Activated T-cell treated with anti-CD3 and anti-CD28 coated beads, Interleukin-2, amount 50 U/mL, for 72 hours (primary cell): ENCODE measurements at regions not wholly inside any gene's neighbourhood (a gene's known extent, or its start where the extent isn't known, plus 50 kb on each side); places are given as distances from the start of the nearest gene placed in this dataset.

ENCODE experiments used
- ATAC-seq, 2 donors: fragments of 150-1000 bp; cut with Tn5 transposase; replicated peaks in 1 of 2; 2 replicates each; pipeline ENCODE4 v1.10.0; 2021; ENCODE audit warnings: moderate library complexity in 2 of 2, mild to moderate bottlenecking in 1 of 2
- DNase-seq, 2 donors: peaks; one replicate each; pipeline ENCODE4 v3.0.0; 2021 to 2022; ENCODE audit warnings: mixed read lengths in 1 of 2
- H3K27ac Mint-ChIP-seq: one replicate; pipeline ENCODE4 v1.8.0; 2022; ENCODE audit warnings: mild to moderate bottlenecking, moderate library complexity, mixed read lengths
- H3K27me3 Mint-ChIP-seq: one replicate; pipeline ENCODE4 v1.8.0; 2022; ENCODE audit warnings: low read depth, mixed read lengths
- H3K36me3 Mint-ChIP-seq, 2 donors: one replicate each; pipeline ENCODE4 v1.8.0; 2022; ENCODE audit warnings: mixed read lengths in 2 of 2, mild to moderate bottlenecking in 1 of 2; ENCODE audit not compliant: insufficient read depth in 2 of 2
- H3K4me1 Mint-ChIP-seq: one replicate; pipeline ENCODE4 v1.8.0; 2022; ENCODE audit warnings: low read depth, mixed read lengths
- H3K4me3 Mint-ChIP-seq, 2 donors: one replicate each; pipeline ENCODE4 v1.8.0; 2022; ENCODE audit warnings: mild to moderate bottlenecking in 2 of 2, mixed read lengths in 2 of 2, moderate library complexity in 2 of 2
- H3K9me3 Mint-ChIP-seq, 2 donors: one replicate each; pipeline ENCODE4 v1.8.0; 2022; ENCODE audit warnings: mixed read lengths in 2 of 2

- H3K27me3 Mint-ChIP-seq: no peaks in the 10 kb centered on the region
- no peak for ATAC-seq
- no peak overlapping the region for H3K4me3 Mint-ChIP-seq
- H3K36me3 Mint-ChIP-seq: no peaks in the 10 kb centered on the region
- no peak overlapping the region for H3K27ac Mint-ChIP-seq
- H3K4me1 Mint-ChIP-seq: no peaks in the 10 kb centered on the region
- no peak for DNase-seq
- peaks cover 0 to 2% of the 10 kb centered on the region in 2 donors for H3K9me3 Mint-ChIP-seq
Observed at GRCh38 chr5:166324372-166324771, 1967.1 kb upstream of the WWC1 start.

GRCh38 chr5:166329149-166329800 is 1962.2 kb upstream of the WWC1 start:
- H3K4me3 Mint-ChIP-seq: no peak overlapping the region
- H3K27me3 Mint-ChIP-seq: no peaks in the 10 kb centered on the region
- H3K27ac Mint-ChIP-seq: no peak overlapping the region
- no peaks in the 10 kb centered on the region for H3K4me1 Mint-ChIP-seq
- DNase-seq: no peak
- ATAC-seq: no peak
- peaks cover 6 to 7% of the 10 kb centered on the region in 2 donors for H3K9me3 Mint-ChIP-seq
- H3K36me3 Mint-ChIP-seq: no peaks in the 10 kb centered on the region

- ATAC-seq (no peak), DNase-seq (no peak)
- Mint-ChIP-seq H3K27me3 (no peaks in the 10 kb centered on the region), H3K4me3 (no peak overlapping the region), H3K4me1 (no peaks in the 10 kb centered on the region), H3K27ac (no peak overlapping the region), H3K36me3 (no peaks in the 10 kb centered on the region), H3K9me3 (peaks cover 6 to 8% of the 10 kb centered on the region in 2 donors)
Observed at GRCh38 chr5:166330036-166330435, 1961.4 kb upstream of the WWC1 start.

GRCh38 chr5:166331521-166331920 is 1959.9 kb upstream of the WWC1 start:
- Mint-ChIP-seq H3K4me3 (no peak overlapping the region), H3K9me3 (peaks cover 7 to 12% of the 10 kb centered on the region in 2 donors), H3K27ac (no peak overlapping the region), H3K36me3 (peaks cover 1% of the 10 kb centered on the region in 2 donors), H3K27me3 (no peaks in the 10 kb centered on the region), H3K4me1 (no peaks in the 10 kb centered on the region)
- DNase-seq: no peak
- no peak for ATAC-seq

- H3K9me3 Mint-ChIP-seq: peaks cover 10 to 22% of the 10 kb centered on the region in 2 donors
- H3K36me3 Mint-ChIP-seq: peaks cover 4 to 5% of the 10 kb centered on the region in 2 donors
- H3K4me3 Mint-ChIP-seq: no peak overlapping the region
- H3K4me1 Mint-ChIP-seq: no peaks in the 10 kb centered on the region
- no peaks in the 10 kb centered on the region for H3K27me3 Mint-ChIP-seq
- no peak for ATAC-seq
- H3K27ac Mint-ChIP-seq: no peak overlapping the region
- no peak for DNase-seq
Observed at GRCh38 chr5:166338801-166339200, 1952.6 kb upstream of the WWC1 start.

- no peaks in the 10 kb centered on the region for H3K4me1 Mint-ChIP-seq
- peaks cover 10 to 19% of the 10 kb centered on the region in 2 donors for H3K9me3 Mint-ChIP-seq
- no peak overlapping the region for H3K4me3 Mint-ChIP-seq
- ATAC-seq (no peak), DNase-seq (no peak)
- H3K27me3 Mint-ChIP-seq: no peaks in the 10 kb centered on the region
- no peak overlapping the region for H3K27ac Mint-ChIP-seq
- peaks cover 4 to 5% of the 10 kb centered on the region in 2 donors for H3K36me3 Mint-ChIP-seq
Observed at GRCh38 chr5:166340039-166340438, 1951.4 kb upstream of the WWC1 start.

GRCh38 chr5:166341740-166342337 is 1949.6 kb upstream of the WWC1 start:
- DNase-seq (no peak), ATAC-seq (no peak)
- no peaks in the 10 kb centered on the region for H3K4me1 Mint-ChIP-seq
- H3K36me3 Mint-ChIP-seq: peaks cover 2 to 3% of the 10 kb centered on the region in 2 donors
- H3K9me3 Mint-ChIP-seq: peaks cover 7 to 12% of the 10 kb centered on the region in 2 donors
- H3K27me3 Mint-ChIP-seq: no peaks in the 10 kb centered on the region
- no peak overlapping the region for H3K27ac Mint-ChIP-seq
- no peak overlapping the region for H3K4me3 Mint-ChIP-seq

- Mint-ChIP-seq H3K4me3 (no peak overlapping the region), H3K27me3 (no peaks in the 10 kb centered on the region)
Observed at GRCh38 chr5:166342402-166342801, 1949.0 kb upstream of the WWC1 start.

GRCh38 chr5:166346726-166347374 is 1944.6 kb upstream of the WWC1 start:
- Mint-ChIP-seq H3K4me1 (no peaks in the 10 kb centered on the region), H3K36me3 (no peaks in the 10 kb centered on the region), H3K9me3 (peaks cover 3 to 8% of the 10 kb centered on the region in 2 donors), H3K27ac (no peak overlapping the region), H3K27me3 (no peaks in the 10 kb centered on the region), H3K4me3 (no peak overlapping the region)
- ATAC-seq (no peak), DNase-seq (no peak)

More at GRCh38 chr5:166342402-166342801, 1949.0 kb upstream of the WWC1 start:
- ATAC-seq (no peak), DNase-seq (no peak)
- Mint-ChIP-seq H3K36me3 (peaks cover 2 to 3% of the 10 kb centered on the region in 2 donors), H3K27ac (no peak overlapping the region), H3K4me1 (no peaks in the 10 kb centered on the region), H3K9me3 (peaks cover 7 to 11% of the 10 kb centered on the region in 2 donors)

- Mint-ChIP-seq H3K4me1 (no peaks in the 10 kb centered on the region), H3K27ac (no peak overlapping the region), H3K9me3 (peaks cover 0 to 3% of the 10 kb centered on the region in 2 donors), H3K4me3 (no peak overlapping the region), H3K36me3 (no peaks in the 10 kb centered on the region), H3K27me3 (no peaks in the 10 kb centered on the region)
- no peak for DNase-seq
- ATAC-seq: no peak
Observed at GRCh38 chr5:166349046-166349445, 1942.4 kb upstream of the WWC1 start.

GRCh38 chr5:166353580-166353979 is 1937.9 kb upstream of the WWC1 start:
- no peaks in the 10 kb centered on the region for H3K4me1 Mint-ChIP-seq
- H3K4me3 Mint-ChIP-seq: no peak overlapping the region
- no peak overlapping the region for H3K27ac Mint-ChIP-seq
- H3K27me3 Mint-ChIP-seq: no peaks in the 10 kb centered on the region
- H3K36me3 Mint-ChIP-seq: no peaks in the 10 kb centered on the region
- peaks cover 2 to 12% of the 10 kb centered on the region in 2 donors for H3K9me3 Mint-ChIP-seq
- no peak for ATAC-seq
- DNase-seq: no peak

GRCh38 chr5:166354332-166354731 is 1937.1 kb upstream of the WWC1 start:
- H3K9me3 Mint-ChIP-seq: peaks cover 2 to 12% of the 10 kb centered on the region in 2 donors
- DNase-seq (no peak), ATAC-seq (no peak)
- no peak overlapping the region for H3K4me3 Mint-ChIP-seq
- no peak overlapping the region for H3K27ac Mint-ChIP-seq
- H3K4me1 Mint-ChIP-seq: no peaks in the 10 kb centered on the region
- no peaks in the 10 kb centered on the region for H3K36me3 Mint-ChIP-seq
- H3K27me3 Mint-ChIP-seq: no peaks in the 10 kb centered on the region

GRCh38 chr5:166356096-166356495 is 1935.3 kb upstream of the WWC1 start:
- H3K4me3 Mint-ChIP-seq: no peak overlapping the region
- no peak overlapping the region for H3K27ac Mint-ChIP-seq
- H3K4me1 Mint-ChIP-seq: no peaks in the 10 kb centered on the region
- DNase-seq: no peak
- H3K36me3 Mint-ChIP-seq: no peaks in the 10 kb centered on the region
- H3K9me3 Mint-ChIP-seq: peaks cover 2 to 11% of the 10 kb centered on the region in 2 donors
- no peaks in the 10 kb centered on the region for H3K27me3 Mint-ChIP-seq
- ATAC-seq: no peak
